Heart left ventricle (tissue), 16 donors: ENCODE measurements at regions not wholly inside any gene's neighbourhood (a gene's known extent, or its start where the extent isn't known, plus 50 kb on each side); places are given as distances from the start of the nearest gene placed in this dataset.

Experiments
- ATAC-seq, 4 donors: fragments of 200-7000 bp; cut with Tn5 transposase; one replicate each; pipeline ENCODE4 v1.9.1; 2020 to 2022; ENCODE audit warnings: moderate library complexity in 4 of 4, mild to moderate bottlenecking in 3 of 4, moderate number of reproducible peaks in 1 of 4
- DNase-seq, 5 donors: peaks; one replicate each; pipeline ENCODE4 v3.0.0-alpha.2; 2020
- H3K27ac ChIP-seq, 12 donors: fragments of 200-600 bp; sonication (generic) in 4 of 12; one replicate each; pipeline versions ENCODE4 v1.5.0 to v1.8.0; 2016 to 2022; ENCODE audit warnings: mild to moderate bottlenecking in 2 of 12
- H3K27me3 ChIP-seq, 9 donors: fragments of 200-600 bp; sonication (generic) in 2 of 9; one replicate each; pipeline versions ENCODE4 v1.5.1 to v1.8.0; 2016 to 2022; ENCODE audit warnings: mild to moderate bottlenecking in 3 of 9
- H3K36me3 ChIP-seq, 9 donors: fragments of 200-600 bp; sonication (generic) in 2 of 9; one replicate each; pipeline versions ENCODE4 v1.5.0 to v1.8.0; 2018 to 2022; ENCODE audit warnings: mild to moderate bottlenecking in 2 of 9
- H3K4me1 ChIP-seq, 12 donors: fragments of 200-600 bp; sonication (generic) in 4 of 12; one replicate each; pipeline versions ENCODE4 v1.5.0 to v1.8.0; 2016 to 2022; ENCODE audit warnings: mild to moderate bottlenecking in 3 of 12
- H3K4me3 ChIP-seq, 12 donors: fragments of 200-600 bp; sonication (generic) in 4 of 12; one replicate each; pipeline versions ENCODE4 v1.5.0 to v1.8.0; 2017 to 2022; ENCODE audit warnings: mild to moderate bottlenecking in 9 of 12, moderate library complexity in 4 of 12
- H3K9me3 ChIP-seq, 12 donors: fragments of 200-600 bp; sonication (generic) in 4 of 12; one replicate each; pipeline versions ENCODE4 v1.5.0 to v1.8.0; 2016 to 2022; ENCODE audit warnings: mild to moderate bottlenecking in 1 of 12
- CTCF ChIP-seq, 12 donors: fragments of 200-600 bp; sonication (generic) in 4 of 12; IDR thresholded peaks; one replicate each; pipeline versions ENCODE4 v1.5.0 to v1.8.0; 2018 to 2022; ENCODE audit warnings: antibody characterized with exemption in 12 of 12, mild to moderate bottlenecking in 5 of 12
- POLR2A ChIP-seq, 2 donors: fragments of 450-650 bp; IDR thresholded peaks; one replicate each; pipeline ENCODE4 v1.6.1; 2017; ENCODE audit warnings: antibody characterized with exemption in 2 of 2, mild to moderate bottlenecking in 2 of 2, moderate library complexity in 2 of 2
- WGBS, 4 donors: extraction: QIAGEN DNeasy Blood & Tissue Kit in 2 of 4; methylation state at CpG; one replicate each; pipeline versions ENCODE4 v1.1.5 to v1.1.7; 2013 to 2018; 5-methylcytosine and 5-hydroxymethylcytosine counted together
- intact Hi-C, 10 donors: fragments of 100-400 bp; cut with DNase I; formaldehyde crosslinking; loops; one replicate each; pipeline versions ENCODE4 v1.11.1 to v1.14.2; 2022
- donor health status: ischemic (EF 13 %, LVEDD 7.1; RV severe dilation, severe dysfunction).
- donor health status: healthy with polysubstance abuse.
- donor health status: DM: no; HTN: yes; CAD: no.
- donor health status: DM: no; HTN: no; CAD: no.
- donor health status: ischemic (EF 25% LVEDD 6.9; RV normal size, moderate dysfunction).
- donor health status: ischemic (EF 25% LVEDD 5.7; RV mildly dilated, moderate dysfunction).
- donor health status: healthy.
- donor health status: DM: yes; HTN: yes; CAD: no.
- donor health status: ischemic (EF 35%, LVEDD 5.7; RV mildly dilated, moderate dysfunction).
- donor health status: nonischemic (EF 11% LVEDD 7.7; RV severe dilation, severe dysfunction).
- donor health status: DM: yes; HTN: yes; CAD: no.
- donor health status: PGD.
- donor health status: ischemic (EF 29% LVEDD 5.4; RV normal size, mild dysfunction).
- donor health status: nonischemic (EF 23%, LVEDD 6.1; RV moderate dilation, normal function).

DNA sequence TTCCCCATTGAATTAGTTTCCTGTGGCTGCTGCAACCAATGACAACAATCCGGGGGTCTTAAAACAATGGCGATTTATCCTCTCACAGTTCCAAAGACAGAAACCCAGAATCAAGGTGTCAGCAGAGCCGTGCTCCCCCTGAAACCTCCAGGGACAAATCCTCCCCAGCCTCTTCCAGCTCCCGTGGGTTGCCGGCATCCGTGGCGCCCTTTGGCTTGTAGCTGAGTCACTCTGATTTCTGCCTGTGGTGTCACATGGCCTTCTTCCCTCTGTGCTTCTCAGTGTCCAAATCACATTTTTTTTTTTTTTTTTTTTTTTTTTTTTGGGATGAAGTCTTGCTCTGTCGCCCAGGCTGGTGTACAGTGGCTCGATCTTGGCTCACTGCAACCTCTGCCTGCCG, 64.5 kb upstream of the STX18 start:
- Histone ChIP-seq H3K4me1 (peaks cover 0 to 6% (median 0%) of the 10 kb centered on the region in 12 donors), H3K36me3 (no peaks in the 10 kb centered on the region), H3K27me3 (no peaks in the 10 kb centered on the region), H3K27ac (no peak overlapping the region), H3K9me3 (peaks cover 0 to 3% (median 0%) of the 10 kb centered on the region in 12 donors), H3K4me3 (no peak overlapping the region)
- DNase-seq = no peak
- intact Hi-C loops = no loop called here
- no peak for ATAC-seq
- TF ChIP-seq CTCF (IDR thresholded peaks at IDR 0.05) (no peak), POLR2A (IDR thresholded peaks at IDR 0.05) (no peak)
- WGBS, 4 donors = 74 to 82% (median 78%) methylated on average over 10 of the region's 10 CpGs

DNA sequence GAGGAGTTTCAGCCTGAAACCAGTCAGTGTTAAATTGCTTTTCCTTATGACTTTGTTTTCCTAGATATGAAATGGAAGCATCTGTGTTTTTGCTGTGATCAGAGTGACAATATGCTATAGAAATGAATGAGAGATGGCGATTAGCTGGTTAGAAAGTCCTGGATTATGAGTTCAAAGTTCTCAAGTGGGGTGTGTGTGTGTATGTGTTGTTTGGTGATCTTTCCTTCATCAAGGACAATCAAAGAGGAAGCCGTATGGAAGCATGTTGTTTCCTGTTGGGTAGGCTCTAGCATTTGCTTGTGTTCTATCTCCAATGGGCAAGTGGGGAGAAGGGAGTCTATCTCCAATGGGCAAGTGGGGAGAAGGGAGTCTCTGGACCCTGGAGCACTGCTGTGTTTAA, 64.0 kb upstream of the STX18 start:
- TF ChIP-seq CTCF (IDR thresholded peaks at IDR 0.05) = no peak
- TF ChIP-seq POLR2A (IDR thresholded peaks at IDR 0.05) = no peak
- Histone ChIP-seq H3K36me3 (no peaks in the 10 kb centered on the region), H3K4me3 (no peak overlapping the region), H3K27me3 (no peaks in the 10 kb centered on the region), H3K9me3 (peaks cover 0 to 3% (median 0%) of the 10 kb centered on the region in 12 donors), H3K4me1 (peaks cover 0 to 6% (median 0%) of the 10 kb centered on the region in 12 donors), H3K27ac (no peak overlapping the region)
- 79 to 84% (median 81%) methylated on average over 2 of the region's 2 CpGs for WGBS, 4 donors
- ATAC-seq (no peak), DNase-seq (no peak)
- intact Hi-C loops = no loop called here

DNA sequence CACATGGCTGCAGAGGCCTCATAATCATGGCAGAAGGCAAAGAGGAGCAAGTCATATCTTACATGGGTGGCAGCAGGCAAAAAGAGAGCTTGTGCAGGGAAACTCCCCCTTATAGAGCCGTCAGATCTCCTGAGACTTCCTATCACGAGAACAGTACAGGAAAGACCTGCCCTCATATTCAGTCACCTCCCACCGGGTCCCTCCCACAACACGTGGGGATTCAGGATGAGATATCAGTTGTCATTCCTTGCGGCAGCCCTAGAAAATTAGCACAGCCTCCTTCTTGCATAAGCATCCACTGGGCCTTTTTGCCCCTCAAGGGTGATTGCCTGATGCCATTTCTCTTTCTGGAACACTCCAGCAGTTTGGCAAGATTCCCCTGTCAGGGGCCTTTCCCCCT, 61.7 kb upstream of the STX18 start:
- intact Hi-C loops = no loop called here
- Histone ChIP-seq H3K4me3 (no peak overlapping the region), H3K4me1 (peaks cover 0 to 6% (median 0%) of the 10 kb centered on the region in 12 donors), H3K27me3 (no peaks in the 10 kb centered on the region), H3K36me3 (no peaks in the 10 kb centered on the region), H3K9me3 (peaks cover 0 to 3% (median 0%) of the 10 kb centered on the region in 12 donors), H3K27ac (no peak overlapping the region)
- ATAC-seq (no peak), DNase-seq (no peak)
- WGBS, 4 donors = 38 to 64% (median 53%) methylated on average over 5 of the region's 5 CpGs
- TF ChIP-seq CTCF (IDR thresholded peaks at IDR 0.05) = no peak
- TF ChIP-seq POLR2A (IDR thresholded peaks at IDR 0.05) = no peak

GRCh38 chr4:4603067-4603466, 61.2 kb upstream of the STX18 start:
- intact Hi-C loops = no loop called here
- no peaks in the 10 kb centered on the region for H3K27me3 ChIP-seq
- no peak overlapping the region for H3K27ac ChIP-seq
- peaks cover 0 to 6% (median 0%) of the 10 kb centered on the region in 12 donors for H3K4me1 ChIP-seq
- DNase-seq (no peak), ATAC-seq (no peak)
- H3K36me3 ChIP-seq = no peaks in the 10 kb centered on the region
- peaks cover 0 to 3% (median 0%) of the 10 kb centered on the region in 12 donors for H3K9me3 ChIP-seq
- 43 to 60% (median 47%) methylated on average over 4 of the region's 4 CpGs for WGBS, 4 donors
- no peak overlapping the region for H3K4me3 ChIP-seq
- no peak for TF ChIP-seq CTCF (IDR thresholded peaks at IDR 0.05)
- no peak for TF ChIP-seq POLR2A (IDR thresholded peaks at IDR 0.05)
